Common myeloid progenitor, CD34-positive (primary cell): ENCODE measurements at regions not wholly inside any gene's neighbourhood (a gene's known extent, or its start where the extent isn't known, plus 50 kb on each side); places are given as distances from the start of the nearest gene placed in this dataset.

Experiments used
- CTCF ChIA-PET: fragments of 350-600 bp; sonication (Branson Sonifier 250); formaldehyde crosslinking; loops from one replicate; lab custom pipeline; 2021; ENCODE audit warnings: antibody characterized with exemption; lab: Charles Lee
- POLR2A ChIA-PET: fragments of 350-600 bp; sonication (Branson Sonifier 250); formaldehyde crosslinking; loops from one replicate; lab custom pipeline; 2021; ENCODE audit warnings: antibody characterized with exemption; lab: Charles Lee
- DNase-seq, 3 donors: peaks; one replicate each; pipeline versions ENCODE4 v3.0.0 to v3.0.0-alpha.2; 2013
- H3K27ac ChIP-seq, 2 experiments: 1 replicate in 1 of 2; 2 replicates in 1 of 2; pipeline ENCODE4 v1.7.0; 2013; ENCODE audit warnings: inconsistent platforms in 2 of 2, low read length in 2 of 2, mild to moderate bottlenecking in 2 of 2, low read depth in 1 of 2, moderate library complexity in 1 of 2; ENCODE audit not compliant: severe bottlenecking in 2 of 2, insufficient read depth in 1 of 2, poor library complexity in 1 of 2
- H3K27me3 ChIP-seq, 5 experiments: replicated peaks in 2 of 5; 1 replicate in 3 of 5; 2 replicates in 2 of 5; pipeline versions ENCODE4 v1.6.1 to v1.7.0; 2013; ENCODE audit warnings: low read length in 4 of 5, mild to moderate bottlenecking in 2 of 5, moderate library complexity in 2 of 5, inconsistent platforms in 1 of 5; ENCODE audit not compliant: insufficient read depth in 5 of 5, control insufficient read depth in 4 of 5
- H3K36me3 ChIP-seq, 4 experiments: 1 replicate in 2 of 4; 2 replicates in 2 of 4; pipeline versions ENCODE4 v1.6.1 to v1.7.0; 2013; ENCODE audit warnings: low read length in 3 of 4, control low read depth in 1 of 4, mild to moderate bottlenecking in 1 of 4; ENCODE audit not compliant: control insufficient read depth in 4 of 4, insufficient read depth in 4 of 4
- H3K4me1 ChIP-seq, 4 experiments: 1 replicate in 3 of 4; 2 replicates in 1 of 4; pipeline versions ENCODE4 v1.6.1 to v1.7.1; 2013; ENCODE audit warnings: low read length in 3 of 4, mild to moderate bottlenecking in 3 of 4, control low read depth in 1 of 4, inconsistent platforms in 1 of 4, moderate library complexity in 1 of 4; ENCODE audit not compliant: control insufficient read depth in 4 of 4, insufficient read depth in 4 of 4; ENCODE audit errors: control extremely low read depth in 1 of 4
- H3K4me3 ChIP-seq, 7 experiments: 1 replicate in 4 of 7; 2 replicates in 3 of 7; pipeline versions ENCODE4 v1.5.1 to v1.7.0; 2013; ENCODE audit warnings: mild to moderate bottlenecking in 7 of 7, low read length in 6 of 7, moderate library complexity in 6 of 7, inconsistent platforms in 2 of 7, low read depth in 2 of 7, control low read depth in 1 of 7; ENCODE audit not compliant: insufficient read depth in 4 of 7, control insufficient read depth in 1 of 7; ENCODE audit errors: extremely low read depth in 1 of 7
- H3K9me3 ChIP-seq, 5 experiments: 1 replicate in 4 of 5; 2 replicates in 1 of 5; pipeline versions ENCODE4 v1.6.1 to v1.7.1; 2013; ENCODE audit warnings: low read length in 4 of 5, mild to moderate bottlenecking in 2 of 5, inconsistent platforms in 1 of 5, low read depth in 1 of 5, moderate library complexity in 1 of 5; ENCODE audit not compliant: control insufficient read depth in 4 of 5, insufficient read depth in 2 of 5; ENCODE audit errors: control extremely low read depth in 1 of 5
- WGBS: methylation state at CpG from one replicate; pipeline ENCODE4 v1.1.5; 2013; ENCODE audit not compliant: insufficient coverage; 5-methylcytosine and 5-hydroxymethylcytosine counted together

DNA sequence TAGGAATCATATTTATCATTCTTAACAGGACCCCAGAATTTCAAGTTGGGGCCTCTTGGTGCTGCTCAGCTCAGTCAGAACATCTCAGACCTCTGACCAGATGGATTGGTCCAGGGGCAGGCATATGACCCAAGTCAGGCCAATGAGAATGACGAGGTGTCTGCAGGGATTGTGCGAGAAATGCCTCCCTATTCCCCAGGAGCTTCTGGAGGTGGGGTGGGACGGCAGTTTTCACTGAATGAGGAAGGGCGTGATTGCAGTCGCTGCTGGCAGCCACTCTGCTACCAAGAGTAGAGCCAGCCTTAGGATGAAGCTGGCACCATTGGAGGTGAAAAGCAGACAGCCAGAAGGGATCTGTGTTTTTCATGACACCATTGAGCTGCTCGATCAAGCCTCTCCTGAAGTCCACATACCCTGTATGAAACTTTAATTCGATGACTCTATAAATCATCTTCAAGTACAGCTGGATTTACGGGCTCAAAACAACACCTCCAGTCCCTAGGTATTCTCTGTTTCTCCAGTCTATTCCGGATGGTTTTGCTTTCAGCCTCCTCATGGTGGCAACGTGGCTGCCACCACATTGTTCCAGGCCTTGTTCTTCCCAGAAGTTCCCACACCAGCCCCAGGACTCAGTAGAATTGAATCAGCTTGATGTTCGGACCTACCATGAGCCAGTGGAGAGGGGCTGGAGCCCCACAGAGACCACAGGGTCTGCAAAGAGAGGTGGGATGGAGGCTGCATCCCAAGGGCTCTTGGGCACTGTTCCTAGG is 70.2 kb upstream of the ADAMTS2 start:
- 97% methylated on average over 9 of the region's 11 CpGs for WGBS
- H3K27me3 ChIP-seq, result peaks cover 0 to 19% (median 2%) of the 10 kb centered on the region in 5 experiments
- no peaks in the 10 kb centered on the region for H3K9me3 ChIP-seq
- no peak overlapping the region for H3K4me3 ChIP-seq
- H3K27ac ChIP-seq, result no peak overlapping the region
- ChIA-PET POLR2A (no interaction called here), CTCF (interaction anchor here (0.9 kb wide), 1 partner anchor 12 kb away, joined by 4 read pairs; no protein-coding TSS in a partner anchor)
- no peaks in the 10 kb centered on the region for H3K36me3 ChIP-seq
- no peak for DNase-seq
- no peaks in the 10 kb centered on the region for H3K4me1 ChIP-seq

DNA sequence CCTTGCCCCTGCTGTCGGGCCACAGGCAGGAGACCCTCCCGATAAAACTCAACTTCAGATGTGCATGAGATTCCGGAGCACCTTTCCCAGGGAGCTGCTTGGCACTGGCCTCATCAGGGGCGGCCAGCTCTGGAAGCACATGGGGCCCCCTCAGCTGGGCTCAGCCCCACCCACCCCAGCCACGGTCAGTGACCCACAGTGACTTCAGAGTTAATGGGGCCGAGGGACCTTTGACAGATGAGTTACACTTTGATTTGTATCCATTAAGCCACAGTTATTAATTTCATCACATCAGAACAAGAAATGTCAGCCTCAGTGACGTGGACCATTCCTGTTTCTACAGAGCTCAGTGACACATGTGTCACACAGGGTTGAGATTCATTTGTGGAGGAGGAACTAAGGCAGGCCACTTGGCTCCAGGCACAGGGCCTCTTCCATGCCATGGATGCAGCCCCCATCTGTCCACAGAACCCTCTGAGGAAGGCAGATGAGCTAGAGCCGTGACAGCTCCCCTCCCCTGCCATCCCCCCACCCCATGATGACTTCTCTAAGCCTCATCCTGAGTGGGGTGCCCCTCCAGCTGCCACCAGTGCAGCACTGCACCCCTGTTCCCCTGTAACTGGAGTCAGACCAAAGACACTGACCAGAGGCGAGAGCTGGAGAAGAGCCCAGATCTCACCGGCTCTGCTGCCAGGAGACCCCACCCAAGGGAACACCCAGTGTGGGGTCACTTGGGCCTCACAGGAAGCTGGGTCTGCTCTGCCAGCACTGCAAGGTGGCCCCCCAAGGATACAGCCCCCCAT is 69.4 kb upstream of the ADAMTS2 start:
- Histone ChIP-seq H3K9me3 (no peaks in the 10 kb centered on the region), H3K36me3 (no peaks in the 10 kb centered on the region), H3K27ac (no peak overlapping the region), H3K4me3 (no peak overlapping the region), H3K27me3 (peaks cover 0 to 19% (median 2%) of the 10 kb centered on the region in 5 experiments), H3K4me1 (no peaks in the 10 kb centered on the region)
- ChIA-PET POLR2A (interaction anchor here (0.7 kb wide), 1 partner anchor 198 kb away, joined by 3 read pairs; no protein-coding TSS in a partner anchor), CTCF (interaction anchor here (0.9 kb wide), 1 partner anchor 12 kb away, joined by 4 read pairs; no protein-coding TSS in a partner anchor)
- 90% methylated on average over 9 of the region's 10 CpGs for WGBS
- no peak for DNase-seq

DNA sequence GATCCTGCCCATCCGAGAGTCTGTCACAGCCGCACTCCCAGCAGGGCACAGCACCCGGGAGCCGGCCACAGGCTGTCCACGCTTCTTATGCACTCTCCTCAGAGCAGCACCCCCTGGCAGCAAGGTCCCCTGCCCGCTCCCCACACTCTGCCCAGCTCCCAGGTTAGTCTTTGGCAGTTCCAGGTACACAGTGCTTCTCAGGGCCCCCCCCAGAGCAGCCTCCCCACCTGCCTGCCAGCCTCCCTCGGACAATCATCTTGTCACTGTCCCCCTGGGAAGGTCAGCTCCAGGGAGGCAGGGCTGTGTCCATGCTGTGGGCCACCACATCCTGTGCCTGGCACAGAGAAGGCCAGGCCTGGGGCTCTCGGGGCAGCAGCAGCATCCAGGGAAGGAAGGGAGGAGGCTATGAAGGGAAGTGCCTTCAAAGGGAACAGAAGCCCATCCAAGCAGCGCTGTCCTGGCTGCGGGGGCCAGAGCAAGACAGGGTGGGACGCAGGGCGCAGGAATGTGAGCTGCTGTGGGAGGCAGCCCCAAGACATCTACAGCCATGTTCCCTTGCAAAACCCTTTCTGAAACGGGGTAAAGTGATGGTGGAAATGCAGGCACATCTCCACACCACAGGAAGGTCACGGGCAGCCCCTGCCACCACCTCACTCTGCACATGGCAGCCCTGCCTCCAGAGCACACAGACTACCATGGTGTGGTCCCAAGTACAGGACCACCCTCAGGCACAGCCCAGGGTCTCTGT is 68.6 kb upstream of the ADAMTS2 start:
- 90% methylated on average over 9 of the region's 14 CpGs for WGBS
- Histone ChIP-seq H3K27me3 (peaks cover 0 to 12% (median 1%) of the 10 kb centered on the region in 5 experiments), H3K27ac (no peak overlapping the region), H3K9me3 (no peaks in the 10 kb centered on the region), H3K4me3 (no peak overlapping the region), H3K36me3 (no peaks in the 10 kb centered on the region), H3K4me1 (no peaks in the 10 kb centered on the region)
- CTCF ChIA-PET, result no interaction called here
- POLR2A ChIA-PET, result interaction anchor here (0.7 kb wide), 1 partner anchor 197 kb away, joined by 3 read pairs; no protein-coding TSS in a partner anchor
- no peak for DNase-seq

DNA sequence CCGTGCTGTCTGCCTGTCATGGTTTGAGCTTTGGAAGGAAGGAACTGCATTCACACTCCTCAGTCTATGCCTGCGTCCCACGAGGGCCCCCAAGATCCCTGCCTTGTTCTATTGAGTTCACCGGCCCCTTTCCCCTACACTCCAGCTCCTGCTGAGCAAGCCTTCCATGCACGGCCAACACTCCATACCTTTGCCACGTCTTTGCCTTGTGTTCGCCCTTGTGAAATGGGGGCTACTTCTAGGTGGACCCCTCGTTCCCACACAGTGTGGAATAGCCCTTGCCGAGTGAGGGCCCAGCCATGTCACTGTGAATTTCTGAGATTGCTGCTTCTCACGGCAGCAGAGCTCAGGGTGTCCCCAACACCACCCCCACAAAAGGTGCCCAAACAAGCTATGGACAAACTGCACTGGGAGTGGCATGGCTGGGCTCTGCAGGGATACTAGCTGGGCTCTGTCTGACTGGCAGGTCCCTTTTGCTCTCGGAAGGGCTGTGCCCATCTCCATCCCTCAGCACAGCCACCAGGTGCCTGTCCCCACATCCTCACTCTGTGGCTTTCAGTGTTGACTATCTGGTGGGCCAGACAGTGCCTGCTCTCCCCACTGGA is 67.9 kb upstream of the ADAMTS2 start:
- no peak for DNase-seq
- Histone ChIP-seq H3K4me3 (no peak overlapping the region), H3K27ac (no peak overlapping the region), H3K36me3 (no peaks in the 10 kb centered on the region), H3K9me3 (no peaks in the 10 kb centered on the region), H3K27me3 (peaks cover 0 to 11% (median 0%) of the 10 kb centered on the region in 5 experiments), H3K4me1 (no peaks in the 10 kb centered on the region)
- POLR2A ChIA-PET, result no interaction called here
- WGBS, result 95% methylated on average over 10 of the region's 11 CpGs
- CTCF ChIA-PET, result no interaction called here

DNA sequence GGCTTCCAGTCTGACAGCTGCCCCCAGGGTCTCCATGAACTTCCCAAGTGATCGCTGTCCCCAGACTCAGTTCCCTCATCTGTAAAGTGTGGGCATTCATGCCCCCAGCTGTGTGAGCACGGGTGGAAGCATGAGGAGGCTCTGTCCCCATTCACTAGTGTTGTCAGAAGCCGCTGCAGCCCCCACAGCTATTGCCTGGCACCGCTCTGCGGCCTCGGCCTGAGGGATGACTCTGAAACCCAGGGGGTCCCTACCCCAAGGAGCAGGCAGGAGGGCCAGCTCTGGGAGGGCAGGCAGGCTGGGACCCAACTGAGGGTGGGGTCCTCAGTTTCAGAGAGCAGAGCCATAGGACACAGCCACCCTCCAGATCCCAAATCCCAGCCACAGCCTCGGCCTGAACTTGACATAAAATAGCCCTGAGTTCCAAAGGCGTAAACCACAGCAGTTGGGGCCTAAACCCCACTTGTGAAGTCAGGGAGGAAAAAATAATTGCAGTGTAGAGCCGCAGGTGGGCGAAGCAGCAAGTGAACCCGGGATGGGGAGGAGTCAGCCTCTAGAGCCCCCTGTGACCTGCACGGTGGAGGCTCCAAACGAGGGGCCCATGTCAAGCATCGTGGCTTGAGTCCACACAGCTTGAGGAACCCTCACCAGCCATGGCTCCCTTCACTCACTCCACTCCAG is 66.0 kb upstream of the ADAMTS2 start:
- Histone ChIP-seq H3K4me1 (no peaks in the 10 kb centered on the region), H3K27ac (no peak overlapping the region), H3K4me3 (no peak overlapping the region), H3K27me3 (no peaks in the 10 kb centered on the region), H3K36me3 (no peaks in the 10 kb centered on the region), H3K9me3 (no peaks in the 10 kb centered on the region)
- CTCF ChIA-PET, result interaction anchor here (1.1 kb wide), 1 partner anchor 10 kb away, joined by 3 read pairs; no protein-coding TSS in a partner anchor
- no peak for DNase-seq
- POLR2A ChIA-PET, result no interaction called here
- 94% methylated on average over 13 of the region's 14 CpGs for WGBS
